HepG2 (cell line): ENCODE measurements at regions not wholly inside any gene's neighbourhood (a gene's known extent, or its start where the extent isn't known, plus 50 kb on each side); places are given as distances from the start of the nearest gene placed in this dataset.

Source experiments
- ATAC-seq: fragments of 200-7000 bp; cut with Tn5 transposase; 3 replicates; pipeline ENCODE4 v1.9.1; 2020; ENCODE audit warnings: mild to moderate bottlenecking, moderate library complexity
- BruUV-seq: library from RNA; stranded (reverse); fragments of 400-500 nt; replicated peaks from 2 replicates; lab custom pipeline; 2021; lab: Mats Ljungman, UMichigan
- CTCF ChIA-PET: fragments of 300-600 bp; formaldehyde crosslinking; extraction: SDS; loops from one replicate; lab custom pipeline; 2021; ENCODE audit warnings: low total read pairs, inconsistent platforms, low intra/inter-chr PET ratio; lab: Yijun Ruan, JAX
- POLR2A ChIA-PET: fragments of 350-600 bp; sonication (Branson Sonifier 250); formaldehyde crosslinking; loops from one replicate; lab custom pipeline; 2020; ENCODE audit warnings: antibody characterized with exemption, inconsistent platforms; lab: Yijun Ruan, JAX
- DNase-seq: peaks from one replicate; pipeline ENCODE4 v3.0.0-alpha.2; 2015; ENCODE audit warnings: low spot score
- FAIRE-seq: peaks from 3 replicates; lab custom pipeline; 2011; peaks lifted over from hg19 to GRCh38; lab: Jason Lieb, UNC
- H2AFZ ChIP-seq: one replicate; pipeline ENCODE4 v1.6.1; 2011; ENCODE audit warnings: low read length, inconsistent platforms
- H3K27ac ChIP-seq: fragments of 300-600 bp; 3 replicates; pipeline ENCODE4 v1.8.0; 2011; ENCODE audit warnings: mixed run types, mild to moderate bottlenecking, mixed read lengths, low read length, inconsistent platforms; ENCODE audit not compliant: insufficient read depth; ENCODE audit errors: extremely low read length
- H3K27me3 ChIP-seq, 2 experiments: fragments of 200-600 bp in 1 of 2; 2 replicates in 1 of 2; 3 replicates in 1 of 2; pipeline versions ENCODE4 v1.6.0 to v1.8.0; 2011; ENCODE audit warnings: low read length in 2 of 2, mild to moderate bottlenecking in 2 of 2, moderate library complexity in 2 of 2, inconsistent platforms in 1 of 2; ENCODE audit not compliant: insufficient read depth in 2 of 2, control insufficient read depth in 1 of 2
- H3K36me3 ChIP-seq, 2 experiments: fragments of 200-600 bp in 1 of 2; replicated peaks in 1 of 2; 2 replicates in 1 of 2; 3 replicates in 1 of 2; pipeline versions ENCODE4 v1.5.1 to v1.8.0; 2011; ENCODE audit warnings: low read length in 2 of 2, inconsistent platforms in 1 of 2; ENCODE audit not compliant: insufficient read depth in 2 of 2, control insufficient read depth in 1 of 2
- H3K4me1 ChIP-seq: 2 replicates; pipeline ENCODE4 v1.5.1; 2012; ENCODE audit warnings: low read length, inconsistent platforms; ENCODE audit not compliant: insufficient read depth
- H3K4me2 ChIP-seq: 2 replicates; pipeline ENCODE4 v1.6.0; 2011; ENCODE audit warnings: low read depth, low read length, inconsistent platforms
- H3K4me3 ChIP-seq, 3 experiments: fragments of 200-600 bp in 1 of 3; sonication (generic), shearing (Covaris generic) in 1 of 3; replicated peaks in 1 of 3; 2 replicates each; pipeline ENCODE4 v1.5.1; 2011 to 2016; ENCODE audit warnings: low read length in 3 of 3, inconsistent platforms in 2 of 3, low read depth in 2 of 3, mild to moderate bottlenecking in 2 of 3, control low read depth in 1 of 3, mixed read lengths in 1 of 3; ENCODE audit not compliant: insufficient read depth in 1 of 3
- H3K79me2 ChIP-seq: one replicate; pipeline ENCODE4 v1.6.1; 2011; ENCODE audit warnings: low read length, inconsistent platforms; ENCODE audit not compliant: insufficient read depth
- H3K9ac ChIP-seq: 2 replicates; pipeline ENCODE4 v1.6.0; 2011; ENCODE audit warnings: mild to moderate bottlenecking, low read depth, low read length, inconsistent platforms; ENCODE audit not compliant: insufficient read depth
- H3K9me3 ChIP-seq: 2 replicates; pipeline ENCODE4 v1.5.1; 2012; ENCODE audit warnings: mild to moderate bottlenecking, low read length
- H4K20me1 ChIP-seq: 2 replicates; pipeline ENCODE4 v1.6.0; 2011; ENCODE audit warnings: inconsistent platforms, mild to moderate bottlenecking, low read length, moderate library complexity; ENCODE audit not compliant: insufficient read depth
- ESRRA ChIP-seq: sonication (generic); formaldehyde crosslinking; IDR thresholded peaks from 2 replicates; pipeline ENCODE4 v1.5.1; 2020; ENCODE audit warnings: mild to moderate bottlenecking, low read depth, missing genetic modification reagents
- FOSL2 ChIP-seq: sonication (generic); formaldehyde crosslinking; IDR thresholded peaks from 2 replicates; pipeline ENCODE4 v1.4.0; 2020; ENCODE audit warnings: missing genetic modification reagents
- MAFF ChIP-seq: IDR thresholded peaks from 2 replicates; pipeline ENCODE4 v1.6.1; 2011; ENCODE audit warnings: low read depth, low read length, improper control_type of control experiment
- SRSF1 ChIP-seq: fragments of 200-400 bp; formaldehyde crosslinking; optimal IDR thresholded peaks from 2 replicates; pipeline ENCODE3; 2017; ENCODE audit warnings: mild to moderate bottlenecking, low read depth, low read length, moderate library complexity
- ZKSCAN5 ChIP-seq: sonication (generic); formaldehyde crosslinking; IDR thresholded peaks from 2 replicates; pipeline ENCODE4 v1.5.1; 2020; ENCODE audit warnings: mild to moderate bottlenecking, missing genetic modification reagents
- ZNF589 ChIP-seq: sonication (generic); formaldehyde crosslinking; conservative IDR thresholded peaks from 2 replicates; pipeline ENCODE4 v1.8.0; 2022; ENCODE audit warnings: mild to moderate bottlenecking, moderate library complexity, missing genetic modification reagents
- ZNF879 ChIP-seq: sonication (generic); formaldehyde crosslinking; IDR thresholded peaks from 2 replicates; pipeline ENCODE4 v1.8.1; 2023; ENCODE audit warnings: missing genetic modification reagents
- WGBS: methylation state at CpG from one replicate; pipeline ENCODE4 v1.1.6; 2017; ENCODE audit warnings: low lambda C conversion rate; 5-methylcytosine and 5-hydroxymethylcytosine counted together
- in situ Hi-C: cut with HindIII; loops from 2 replicates; pipeline ENCODE4 v1.10.0; 2017; ENCODE audit warnings: low pct_unique_long_range_greater_than_20kb; ENCODE audit not compliant: extremely low pct_ligation_motif_present
- intact Hi-C: fragments of 100-400 bp; cut with micrococcal nuclease; formaldehyde crosslinking; loops from one replicate; pipeline ENCODE4 v1.10.0; 2022; ENCODE audit not compliant: unreplicated experiment
- TF ChIP-seq, protein P1 (sequence below): sonication (generic); formaldehyde crosslinking; IDR thresholded peaks from 2 replicates; pipeline ENCODE4 v1.4.0; 2020; ENCODE audit warnings: mild to moderate bottlenecking, missing genetic modification reagents, borderline replicate concordance
- TF ChIP-seq, protein P2 (sequence below): sonication (generic); formaldehyde crosslinking; IDR thresholded peaks from 2 replicates; pipeline ENCODE4 v1.4.0; 2020; ENCODE audit warnings: low read depth, mild to moderate bottlenecking, missing genetic modification reagents

DNA sequence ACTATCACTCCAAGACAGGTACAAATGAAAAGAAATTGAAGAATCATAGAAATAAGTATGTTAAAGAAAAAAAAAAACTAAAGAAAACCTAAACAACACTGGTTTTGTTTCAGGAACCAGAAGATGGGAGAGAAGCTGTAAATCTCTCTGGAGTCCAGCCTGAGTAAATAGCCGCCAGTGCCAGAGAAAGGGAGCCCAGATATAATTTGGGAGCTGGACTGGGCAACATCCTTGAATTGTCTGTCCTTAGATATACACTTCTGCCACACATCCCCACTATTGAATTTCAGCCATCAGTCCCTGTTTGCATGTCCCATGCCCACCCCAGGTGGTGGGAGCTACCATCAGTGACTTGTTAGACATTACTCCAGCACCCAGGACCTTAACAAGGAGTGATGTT is 979.6 kb downstream of the DTWD2 start (continued):
- TF ChIP-seq, protein P1, sequence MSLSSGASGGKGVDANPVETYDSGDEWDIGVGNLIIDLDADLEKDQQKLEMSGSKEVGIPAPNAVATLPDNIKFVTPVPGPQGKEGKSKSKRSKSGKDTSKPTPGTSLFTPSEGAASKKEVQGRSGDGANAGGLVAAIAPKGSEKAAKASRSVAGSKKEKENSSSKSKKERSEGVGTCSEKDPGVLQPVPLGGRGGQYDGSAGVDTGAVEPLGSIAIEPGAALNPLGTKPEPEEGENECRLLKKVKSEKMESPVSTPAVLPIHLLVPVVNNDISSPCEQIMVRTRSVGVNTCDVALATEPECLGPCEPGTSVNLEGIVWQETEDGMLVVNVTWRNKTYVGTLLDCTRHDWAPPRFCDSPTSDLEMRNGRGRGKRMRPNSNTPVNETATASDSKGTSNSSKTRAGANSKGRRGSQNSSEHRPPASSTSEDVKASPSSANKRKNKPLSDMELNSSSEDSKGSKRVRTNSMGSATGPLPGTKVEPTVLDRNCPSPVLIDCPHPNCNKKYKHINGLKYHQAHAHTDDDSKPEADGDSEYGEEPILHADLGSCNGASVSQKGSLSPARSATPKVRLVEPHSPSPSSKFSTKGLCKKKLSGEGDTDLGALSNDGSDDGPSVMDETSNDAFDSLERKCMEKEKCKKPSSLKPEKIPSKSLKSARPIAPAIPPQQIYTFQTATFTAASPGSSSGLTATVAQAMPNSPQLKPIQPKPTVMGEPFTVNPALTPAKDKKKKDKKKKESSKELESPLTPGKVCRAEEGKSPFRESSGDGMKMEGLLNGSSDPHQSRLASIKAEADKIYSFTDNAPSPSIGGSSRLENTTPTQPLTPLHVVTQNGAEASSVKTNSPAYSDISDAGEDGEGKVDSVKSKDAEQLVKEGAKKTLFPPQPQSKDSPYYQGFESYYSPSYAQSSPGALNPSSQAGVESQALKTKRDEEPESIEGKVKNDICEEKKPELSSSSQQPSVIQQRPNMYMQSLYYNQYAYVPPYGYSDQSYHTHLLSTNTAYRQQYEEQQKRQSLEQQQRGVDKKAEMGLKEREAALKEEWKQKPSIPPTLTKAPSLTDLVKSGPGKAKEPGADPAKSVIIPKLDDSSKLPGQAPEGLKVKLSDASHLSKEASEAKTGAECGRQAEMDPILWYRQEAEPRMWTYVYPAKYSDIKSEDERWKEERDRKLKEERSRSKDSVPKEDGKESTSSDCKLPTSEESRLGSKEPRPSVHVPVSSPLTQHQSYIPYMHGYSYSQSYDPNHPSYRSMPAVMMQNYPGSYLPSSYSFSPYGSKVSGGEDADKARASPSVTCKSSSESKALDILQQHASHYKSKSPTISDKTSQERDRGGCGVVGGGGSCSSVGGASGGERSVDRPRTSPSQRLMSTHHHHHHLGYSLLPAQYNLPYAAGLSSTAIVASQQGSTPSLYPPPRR: no peak
- no peak for TF ChIP-seq ZKSCAN5 (CRISPR knock-in tag)

DNA sequence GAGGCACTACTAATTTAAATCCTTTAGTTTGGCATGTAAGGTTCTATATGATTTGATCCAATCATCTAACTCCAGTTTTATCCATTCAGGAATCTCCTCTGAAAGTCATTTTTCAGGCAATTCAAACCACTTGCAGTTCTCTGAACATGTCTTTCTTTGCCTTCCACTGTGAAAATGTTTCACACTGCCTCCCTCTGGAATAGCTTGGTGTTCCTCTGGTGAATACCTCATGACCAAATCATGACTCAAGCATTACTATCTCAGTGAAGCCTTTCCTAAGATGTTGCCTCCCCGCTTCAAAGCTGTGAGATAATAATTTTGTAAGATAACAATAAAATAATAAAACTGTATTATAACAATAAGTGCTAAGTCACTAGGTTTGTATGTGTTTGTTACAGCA is 981.1 kb downstream of the DTWD2 start:
- H3K9ac ChIP-seq: no peak overlapping the region
- POLR2A ChIA-PET: no interaction called here
- H3K4me3 ChIP-seq: no peak overlapping the region
- CTCF ChIA-PET: no interaction called here
- no peaks in the 10 kb centered on the region for H3K9me3 ChIP-seq
- no peak overlapping the region for H3K4me2 ChIP-seq
- no peak for ATAC-seq
- no peak for FAIRE-seq
- BruUV-seq: no TSS peak
- in situ Hi-C loops: no loop called here
- H3K79me2 ChIP-seq: no peaks in the 10 kb centered on the region
- no peaks in the 10 kb centered on the region for H3K4me1 ChIP-seq
- DNase-seq: no peak
- WGBS: 0% methylated on average over 1 of the region's 1 CpG
- TF ChIP-seq SRSF1: no peak
- no peak for TF ChIP-seq ZNF589 (CRISPR knock-in tag)
- TF ChIP-seq FOSL2 (CRISPR knock-in tag): no peak
- no peak for TF ChIP-seq MAFF
- TF ChIP-seq, protein P2, sequence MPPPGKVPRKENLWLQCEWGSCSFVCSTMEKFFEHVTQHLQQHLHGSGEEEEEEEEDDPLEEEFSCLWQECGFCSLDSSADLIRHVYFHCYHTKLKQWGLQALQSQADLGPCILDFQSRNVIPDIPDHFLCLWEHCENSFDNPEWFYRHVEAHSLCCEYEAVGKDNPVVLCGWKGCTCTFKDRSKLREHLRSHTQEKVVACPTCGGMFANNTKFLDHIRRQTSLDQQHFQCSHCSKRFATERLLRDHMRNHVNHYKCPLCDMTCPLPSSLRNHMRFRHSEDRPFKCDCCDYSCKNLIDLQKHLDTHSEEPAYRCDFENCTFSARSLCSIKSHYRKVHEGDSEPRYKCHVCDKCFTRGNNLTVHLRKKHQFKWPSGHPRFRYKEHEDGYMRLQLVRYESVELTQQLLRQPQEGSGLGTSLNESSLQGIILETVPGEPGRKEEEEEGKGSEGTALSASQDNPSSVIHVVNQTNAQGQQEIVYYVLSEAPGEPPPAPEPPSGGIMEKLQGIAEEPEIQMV: no peak
- no peak for TF ChIP-seq ZNF879
- TF ChIP-seq ESRRA (CRISPR knock-in tag): no peak
- no peak overlapping the region for H3K27ac ChIP-seq
- H3K36me3 ChIP-seq: no peaks in the 10 kb centered on the region
- H4K20me1 ChIP-seq: no peaks in the 10 kb centered on the region
- intact Hi-C loops: no loop called here
- H2AFZ ChIP-seq: no peak overlapping the region
- H3K27me3 ChIP-seq: no peaks in the 10 kb centered on the region
